Suprapubic skin (tissue), 4 donors: ENCODE measurements at regions not wholly inside any gene's neighbourhood (a gene's known extent, or its start where the extent isn't known, plus 50 kb on each side); places are given as distances from the start of the nearest gene placed in this dataset.

Experiments
- CTCF ChIP-seq, 2 donors: fragments of 200-600 bp in 1 of 2; fragments of 450-650 bp in 1 of 2; sonication (generic) in 1 of 2; IDR thresholded peaks; one replicate each; pipeline ENCODE4 v1.5.1; 2016 to 2019; ENCODE audit warnings: antibody characterized with exemption in 2 of 2, mild to moderate bottlenecking in 1 of 2, moderate library complexity in 1 of 2
- EP300 ChIP-seq: sonication (generic); formaldehyde crosslinking; IDR thresholded peaks from one replicate; pipeline ENCODE4 v1.6.1; 2017; ENCODE audit warnings: antibody characterized with exemption
- POLR2A ChIP-seq, 2 donors: fragments of 450-650 bp; IDR thresholded peaks; one replicate each; pipeline ENCODE4 v1.6.1; 2017; ENCODE audit warnings: antibody characterized with exemption in 2 of 2, mild to moderate bottlenecking in 2 of 2, moderate library complexity in 2 of 2
- POLR2AphosphoS5 ChIP-seq, 3 donors: sonication (generic); formaldehyde crosslinking; IDR thresholded peaks; one replicate each; pipeline ENCODE4 v1.6.1; 2017; ENCODE audit warnings: antibody characterized with exemption in 3 of 3

GRCh38 chr14:73764406-73765280 lies 50.5 kb upstream of the PNMA1 start:
- TF ChIP-seq CTCF (IDR thresholded peaks at IDR 0.05): no peak
- no peak for TF ChIP-seq EP300
- no peak for TF ChIP-seq POLR2AphosphoS5 (IDR thresholded peaks at IDR 0.05)
- no peak for TF ChIP-seq POLR2A (IDR thresholded peaks at IDR 0.05)
